ENCODE measurements at regions not wholly inside any gene's neighbourhood (a gene's known extent, or its start where the extent isn't known, plus 50 kb on each side); places are given as distances from the start of the nearest gene placed in this dataset.
"Not testable (repeated sequence)": the region's sequence is repeated elsewhere in the genome, so short reads cannot be mapped to it uniquely, and the experiment has no call there.

GRCh38 chr2:83103613-83104012 lies 1355.5 kb downstream of the SUCLG1 start:
- no peak for DNase-seq

GRCh38 chr2:83089051-83089450 lies 1370.0 kb downstream of the SUCLG1 start:
- DNase-seq, result not testable (repeated sequence)

GRCh38 chr2:83085869-83086268 lies 1373.2 kb downstream of the SUCLG1 start:
- no peak for DNase-seq

GRCh38 chr2:83081826-83082690 lies 1377.0 kb downstream of the SUCLG1 start:
- no peak for DNase-seq

- no peak for DNase-seq
Observed at GRCh38 chr2:83079007-83079406, 1380.1 kb downstream of the SUCLG1 start.

- DNase-seq, result no peak
Observed at GRCh38 chr2:83072767-83073166, 1386.3 kb downstream of the SUCLG1 start.

GRCh38 chr2:83071914-83072313 lies 1387.2 kb downstream of the SUCLG1 start:
- no peak for DNase-seq

- no peak for DNase-seq
Observed at GRCh38 chr2:83071352-83071751, 1387.7 kb downstream of the SUCLG1 start.

GRCh38 chr2:83069724-83070123 lies 1389.4 kb downstream of the SUCLG1 start:
- DNase-seq, result no peak

- no peak for DNase-seq
Observed at GRCh38 chr2:83068714-83069113, 1390.4 kb downstream of the SUCLG1 start.

GRCh38 chr2:83067947-83068346 lies 1391.1 kb downstream of the SUCLG1 start:
- DNase-seq, result no peak

- DNase-seq, result no peak
Observed at GRCh38 chr2:83063933-83064332, 1395.1 kb downstream of the SUCLG1 start.

GRCh38 chr2:83063511-83063910 lies 1395.6 kb downstream of the SUCLG1 start:
- DNase-seq, result no peak

GRCh38 chr2:83058683-83059082 lies 1400.4 kb downstream of the SUCLG1 start:
- no peak for DNase-seq

- no peak for DNase-seq
Observed at GRCh38 chr2:83055376-83056010, 1403.6 kb downstream of the SUCLG1 start.

- DNase-seq, result no peak
Observed at GRCh38 chr2:83054751-83055150, 1404.3 kb downstream of the SUCLG1 start.

- DNase-seq, result no peak
Observed at GRCh38 chr2:83051538-83052170, 1407.4 kb downstream of the SUCLG1 start.

- no peak for DNase-seq
Observed at GRCh38 chr2:83042053-83042452, 1417.0 kb downstream of the SUCLG1 start.

GRCh38 chr2:83022631-83023210 lies 1436.4 kb downstream of the SUCLG1 start:
- DNase-seq, result no peak

- DNase-seq, result no peak
Observed at GRCh38 chr2:83017366-83018090, 1441.6 kb downstream of the SUCLG1 start.

- no peak for DNase-seq
Observed at GRCh38 chr2:83016343-83017110, 1442.6 kb downstream of the SUCLG1 start.

- DNase-seq, result no peak
Observed at GRCh38 chr2:83015900-83016299, 1443.2 kb downstream of the SUCLG1 start.

Measured in T-helper 2 cell (primary cell).